A673 (cell line): ENCODE measurements at regions not wholly inside any gene's neighbourhood (a gene's known extent, or its start where the extent isn't known, plus 50 kb on each side); places are given as distances from the start of the nearest gene placed in this dataset.
"Not testable (repeated sequence)": the region's sequence is repeated elsewhere in the genome, so short reads cannot be mapped to it uniquely, and the experiment has no call there.

Experiments
- CTCF ChIP-seq: fragments of 300-800, 200-600 bp; sonication (generic); conservative IDR thresholded peaks from 2 replicates; pipeline ENCODE4 v1.5.1; 2017; ENCODE audit warnings: low read depth, mild to moderate bottlenecking, antibody characterized with exemption, low read length, moderate library complexity, mixed read lengths
- EZH2 ChIP-seq: fragments of 200-600 bp; sonication (generic); IDR thresholded peaks from 2 replicates; pipeline ENCODE4 v1.6.1; 2017; ENCODE audit warnings: borderline replicate concordance, low read depth, mild to moderate bottlenecking, mixed read lengths, antibody characterized with exemption, low read length; ENCODE audit not compliant: poor library complexity, severe bottlenecking

GRCh38 chr16:21361612-21362227, 83.6 kb upstream of the CRYM start:
- TF ChIP-seq CTCF, EZH2: not testable (repeated sequence)
